Vagina (tissue), 2 donors: ENCODE measurements at regions not wholly inside any gene's neighbourhood (a gene's known extent, or its start where the extent isn't known, plus 50 kb on each side); places are given as distances from the start of the nearest gene placed in this dataset.
"Not testable (repeated sequence)": the region's sequence is repeated elsewhere in the genome, so short reads cannot be mapped to it uniquely, and the experiment has no call there.

Source experiments
- DNase-seq, 2 donors: peaks; one replicate each; pipeline ENCODE4 v3.0.0-alpha.2; 2017; ENCODE audit errors: extremely low spot score in 2 of 2
- H3K27ac ChIP-seq: fragments of 200-600 bp; sonication (generic); one replicate; pipeline ENCODE4 v1.5.1; 2019
- H3K27me3 ChIP-seq: fragments of 200-600 bp; sonication (generic); one replicate; pipeline ENCODE4 v1.5.1; 2019
- H3K36me3 ChIP-seq, 2 donors: fragments of 200-600 bp; sonication (generic); one replicate each; pipeline ENCODE4 v1.5.1; 2017 to 2019
- H3K4me1 ChIP-seq: fragments of 200-600 bp; sonication (generic); one replicate; pipeline ENCODE4 v1.5.1; 2019
- H3K4me3 ChIP-seq, 2 donors: fragments of 200-600 bp; sonication (generic); 1 replicate in 1 of 2; 2 replicates in 1 of 2; pipeline ENCODE4 v1.5.1; 2016 to 2019
- H3K9me3 ChIP-seq: fragments of 200-600 bp; sonication (generic); one replicate; pipeline ENCODE4 v1.5.1; 2019
- CTCF ChIP-seq, 3 experiments: fragments of 450-650 bp in 2 of 3; fragments of 200-600 bp in 1 of 3; sonication (generic) in 1 of 3; IDR thresholded peaks; one replicate each; pipeline ENCODE4 v1.5.1; 2017 to 2019; ENCODE audit warnings: antibody characterized with exemption in 3 of 3, mild to moderate bottlenecking in 2 of 3, moderate library complexity in 2 of 3
- POLR2A ChIP-seq, 2 donors: fragments of 450-650 bp; IDR thresholded peaks; one replicate each; pipeline ENCODE4 v1.6.1; 2017; ENCODE audit warnings: antibody characterized with exemption in 2 of 2, mild to moderate bottlenecking in 2 of 2, moderate library complexity in 2 of 2
- POLR2AphosphoS5 ChIP-seq, 2 donors: sonication (generic); formaldehyde crosslinking; IDR thresholded peaks; one replicate each; pipeline ENCODE4 v1.9.0; 2017; ENCODE audit warnings: antibody characterized with exemption in 2 of 2, mild to moderate bottlenecking in 2 of 2, low read depth in 1 of 2; ENCODE audit not compliant: insufficient read depth in 1 of 2
- intact Hi-C: fragments of 100-400 bp; cut with DNase I; formaldehyde crosslinking; loops from one replicate; pipeline ENCODE4 v1.15.1; 2023

DNA sequence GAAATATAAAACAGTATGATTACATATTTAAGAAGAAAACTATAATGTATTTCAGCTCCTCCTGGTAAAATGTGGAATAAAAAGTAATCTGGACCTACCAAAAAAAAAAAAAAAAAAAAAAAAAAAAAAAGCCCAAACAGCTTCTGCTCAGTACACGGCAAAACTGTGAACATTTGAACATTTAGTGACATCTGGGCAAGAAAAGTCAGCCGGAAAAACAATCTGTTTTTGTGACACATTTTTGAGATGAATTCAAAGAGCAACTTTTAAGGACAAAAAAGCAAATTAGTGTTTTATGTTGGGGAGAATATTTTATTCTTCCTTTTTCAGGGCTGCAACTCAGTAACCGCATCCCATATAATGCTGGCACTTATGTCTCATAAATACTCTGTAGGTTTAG is 649.7 kb upstream of the KCNMB2 start:
- no peak for TF ChIP-seq POLR2AphosphoS5 (IDR thresholded peaks at IDR 0.05; ENCODE audit: insufficient read depth in 1 of 2, low read depth in 1 of 2)
- TF ChIP-seq POLR2A (IDR thresholded peaks at IDR 0.05) = no peak
- no peak for TF ChIP-seq CTCF (IDR thresholded peaks at IDR 0.05)
- no peaks in the 10 kb centered on the region for H3K4me1 ChIP-seq
- no peaks in the 10 kb centered on the region for H3K27me3 ChIP-seq
- DNase-seq = no peak
- H3K27ac ChIP-seq = no peak overlapping the region
- intact Hi-C loops = no loop called here
- H3K36me3 ChIP-seq = no peaks in the 10 kb centered on the region
- H3K4me3 ChIP-seq = no peak overlapping the region
- no peaks in the 10 kb centered on the region for H3K9me3 ChIP-seq

DNA sequence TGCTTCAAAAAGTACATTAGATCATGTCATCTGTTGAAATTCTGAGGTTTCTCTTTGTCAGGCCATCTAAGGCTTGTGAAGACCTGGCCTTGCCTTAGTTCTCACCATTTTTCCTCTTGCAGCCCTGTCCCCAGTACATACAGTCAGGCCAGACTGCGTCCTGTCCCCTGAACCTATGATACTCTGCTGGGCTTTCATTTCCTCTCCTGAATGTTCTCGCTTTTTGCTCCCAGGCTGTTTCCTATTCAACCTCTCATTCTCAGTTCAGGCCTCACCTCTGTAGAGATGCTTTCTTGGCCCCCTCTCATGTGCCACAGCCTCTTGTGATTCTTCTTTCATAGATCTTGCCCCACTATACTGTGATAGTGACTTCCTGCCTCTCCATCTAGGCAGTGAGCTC is 648.8 kb upstream of the KCNMB2 start:
- no peak overlapping the region for H3K4me3 ChIP-seq
- no peaks in the 10 kb centered on the region for H3K27me3 ChIP-seq
- intact Hi-C loops = no loop called here
- H3K9me3 ChIP-seq = no peaks in the 10 kb centered on the region
- H3K27ac ChIP-seq = no peak overlapping the region
- TF ChIP-seq POLR2AphosphoS5 (IDR thresholded peaks at IDR 0.05; ENCODE audit: insufficient read depth in 1 of 2, low read depth in 1 of 2) (no peak), POLR2A (IDR thresholded peaks at IDR 0.05) (no peak), CTCF (IDR thresholded peaks at IDR 0.05) (no peak)
- no peaks in the 10 kb centered on the region for H3K36me3 ChIP-seq
- no peaks in the 10 kb centered on the region for H3K4me1 ChIP-seq
- no peak for DNase-seq

- Histone ChIP-seq H3K36me3 (no peaks in the 10 kb centered on the region), H3K27ac (no peak overlapping the region), H3K4me1 (peaks cover 5% of the 10 kb centered on the region), H3K27me3 (no peaks in the 10 kb centered on the region), H3K4me3 (no peak overlapping the region), H3K9me3 (no peaks in the 10 kb centered on the region)
- intact Hi-C loops = no loop called here
- no peak for DNase-seq
- no peak for TF ChIP-seq POLR2AphosphoS5 (IDR thresholded peaks at IDR 0.05; ENCODE audit: insufficient read depth in 1 of 2, low read depth in 1 of 2)
- no peak for TF ChIP-seq POLR2A (IDR thresholded peaks at IDR 0.05)
- no peak for TF ChIP-seq CTCF (IDR thresholded peaks at IDR 0.05)
Measured at GRCh38 chr3:177889161-177889560, 647.1 kb upstream of the KCNMB2 start.

DNA sequence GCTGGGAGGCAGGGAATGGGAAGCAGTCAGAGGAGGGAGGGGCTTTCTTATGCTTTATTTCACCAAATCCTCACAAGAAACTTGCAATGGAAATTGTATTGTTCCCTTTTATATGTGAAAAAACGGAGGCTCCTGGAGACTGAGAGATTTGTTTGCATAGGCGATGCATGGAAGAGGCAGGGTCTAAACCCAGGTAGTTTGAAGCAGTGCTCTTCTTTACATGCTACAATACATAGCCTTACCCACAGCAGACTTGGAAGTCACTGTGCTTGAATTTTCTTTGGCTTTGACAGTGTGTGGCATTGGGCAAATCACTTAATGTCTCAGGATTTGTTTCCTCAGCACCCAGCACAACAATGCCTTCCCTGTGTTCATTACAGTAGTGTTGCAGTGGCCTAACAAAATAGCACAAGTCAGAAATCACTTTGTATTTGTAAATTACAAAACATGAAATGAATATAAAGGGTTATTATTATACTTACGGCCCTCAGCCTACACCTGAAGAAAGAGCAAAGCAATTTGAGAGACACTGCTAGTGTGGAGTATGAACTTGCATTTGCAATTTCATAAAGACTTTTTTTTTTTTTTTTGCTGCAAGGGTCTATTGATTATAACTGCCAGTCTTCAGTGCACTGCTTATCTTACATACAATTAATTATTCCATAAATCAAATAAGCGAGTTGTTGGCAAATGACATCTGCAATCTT is 646.4 kb upstream of the KCNMB2 start:
- intact Hi-C loops = no loop called here
- no peak overlapping the region for H3K27ac ChIP-seq
- H3K36me3 ChIP-seq = no peaks in the 10 kb centered on the region
- TF ChIP-seq POLR2AphosphoS5 (IDR thresholded peaks at IDR 0.05; ENCODE audit: insufficient read depth in 1 of 2, low read depth in 1 of 2) = no peak
- no peak for TF ChIP-seq CTCF (IDR thresholded peaks at IDR 0.05)
- TF ChIP-seq POLR2A (IDR thresholded peaks at IDR 0.05) = no peak
- H3K4me3 ChIP-seq = no peak overlapping the region
- no peaks in the 10 kb centered on the region for H3K9me3 ChIP-seq
- H3K4me1 ChIP-seq = peaks cover 5% of the 10 kb centered on the region
- H3K27me3 ChIP-seq = no peaks in the 10 kb centered on the region
- no peak for DNase-seq

DNA sequence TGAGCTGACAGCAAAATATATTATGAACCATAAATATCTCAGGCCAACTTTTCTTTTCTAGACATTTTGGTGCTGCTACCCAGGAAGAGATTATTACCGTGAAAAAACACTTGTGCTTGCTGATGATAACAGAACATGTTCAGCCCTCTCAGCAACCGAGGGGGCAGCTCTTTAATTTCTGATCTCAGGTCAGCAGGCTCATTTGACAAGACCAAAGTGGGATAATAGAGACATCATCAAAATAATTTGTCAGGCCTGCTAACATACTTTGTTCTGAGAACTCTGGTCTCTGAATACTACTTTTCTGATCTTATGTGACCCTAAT is 645.9 kb upstream of the KCNMB2 start:
- TF ChIP-seq CTCF (IDR thresholded peaks at IDR 0.05) = no peak
- TF ChIP-seq POLR2A (IDR thresholded peaks at IDR 0.05) = no peak
- TF ChIP-seq POLR2AphosphoS5 (IDR thresholded peaks at IDR 0.05; ENCODE audit: insufficient read depth in 1 of 2, low read depth in 1 of 2) = no peak
- intact Hi-C loops = no loop called here
- H3K27me3 ChIP-seq = no peaks in the 10 kb centered on the region
- no peaks in the 10 kb centered on the region for H3K36me3 ChIP-seq
- H3K4me3 ChIP-seq = no peak overlapping the region
- no peak for DNase-seq
- H3K4me1 ChIP-seq = peaks cover 5% of the 10 kb centered on the region
- H3K27ac ChIP-seq = no peak overlapping the region
- H3K9me3 ChIP-seq = no peaks in the 10 kb centered on the region

- H3K4me3 ChIP-seq, intact Hi-C loops, DNase-seq, H3K27ac ChIP-seq, H3K9me3 ChIP-seq, H3K27me3 ChIP-seq, H3K4me1 ChIP-seq, H3K36me3 ChIP-seq: not testable (repeated sequence)
Measured at GRCh38 chr3:177891569-177891968, 644.7 kb upstream of the KCNMB2 start.
